Erythroblast (primary cell): ENCODE measurements at regions not wholly inside any gene's neighbourhood (a gene's known extent, or its start where the extent isn't known, plus 50 kb on each side); places are given as distances from the start of the nearest gene placed in this dataset.

Experiments
- GATA1 ChIP-seq: IDR thresholded peaks from 2 replicates; pipeline ENCODE4 v1.6.1; 2011; ENCODE audit warnings: low read depth, mild to moderate bottlenecking, control low read depth, low read length, moderate library complexity
- POLR2A ChIP-seq: IDR thresholded peaks from 2 replicates; pipeline ENCODE4 v1.6.1; 2011; ENCODE audit warnings: mild to moderate bottlenecking, low read length

- TF ChIP-seq POLR2A (no peak), GATA1 (no peak)
Observed at GRCh38 chr2:22283436-22283835, 1101.5 kb upstream of the KLHL29 start.
